Choroid plexus epithelial cell (primary cell): ENCODE measurements at regions not wholly inside any gene's neighbourhood (a gene's known extent, or its start where the extent isn't known, plus 50 kb on each side); places are given as distances from the start of the nearest gene placed in this dataset.
A peak's percentile ranks its signal among the peaks of the same experiment; 100 is the strongest.

Experiments used
- DNase-seq: peaks from one replicate; pipeline ENCODE4 v3.0.0-alpha.2; 2010; ENCODE audit warnings: low read depth
- H3K4me3 ChIP-seq: 2 replicates; pipeline ENCODE4 v1.5.1; 2011; ENCODE audit warnings: low read depth, mild to moderate bottlenecking, control low read depth, low read length, moderate library complexity
- CTCF ChIP-seq: conservative IDR thresholded peaks from 2 replicates; pipeline ENCODE4 v1.5.1; 2011; ENCODE audit warnings: low read depth, mild to moderate bottlenecking, control low read depth, inconsistent platforms, low read length, moderate library complexity

- DNase-seq: no peak
- no peak for TF ChIP-seq CTCF
- no peak overlapping the region for H3K4me3 ChIP-seq
These were observed 72.8 kb upstream of the KCNJ15 start for GRCh38 chr21:38183961-38184360.

GRCh38 chr21:38186661-38187270 lies 70.0 kb upstream of the KCNJ15 start:
- DNase-seq: no peak
- no peak for TF ChIP-seq CTCF
- H3K4me3 ChIP-seq: no peak overlapping the region

- no peak overlapping the region for H3K4me3 ChIP-seq
- TF ChIP-seq CTCF: no peak
These were observed 68.8 kb upstream of the KCNJ15 start for GRCh38 chr21:38188037-38188436.

GRCh38 chr21:38196036-38196435 lies 60.8 kb upstream of the KCNJ15 start:
- no peak for TF ChIP-seq CTCF
- no peak for DNase-seq
- no peak overlapping the region for H3K4me3 ChIP-seq

More at GRCh38 chr21:38188037-38188436, 68.8 kb upstream of the KCNJ15 start:
- peak; percentile 49 for DNase-seq

- no peak for DNase-seq
- no peak for TF ChIP-seq CTCF
- H3K4me3 ChIP-seq: no peak overlapping the region
These were observed 54.0 kb upstream of the KCNJ15 start for GRCh38 chr21:38202811-38203210.

- no peak for TF ChIP-seq CTCF
- H3K4me3 ChIP-seq: no peak overlapping the region
- DNase-seq: no peak
These were observed 53.6 kb upstream of the KCNJ15 start for GRCh38 chr21:38203229-38203628.

- H3K4me3 ChIP-seq: no peak overlapping the region
- no peak for TF ChIP-seq CTCF
- no peak for DNase-seq
These were observed 50.9 kb upstream of the KCNJ15 start for GRCh38 chr21:38205940-38206339.
